Fibroblast of skin of back (primary cell): ENCODE measurements at regions not wholly inside any gene's neighbourhood (a gene's known extent, or its start where the extent isn't known, plus 50 kb on each side); places are given as distances from the start of the nearest gene placed in this dataset.
"Not testable (repeated sequence)": the region's sequence is repeated elsewhere in the genome, so short reads cannot be mapped to it uniquely, and the experiment has no call there.

ENCODE experiments used
- DNase-seq: peaks from one replicate; pipeline ENCODE4 v3.0.0-alpha.2; 2013

DNA sequence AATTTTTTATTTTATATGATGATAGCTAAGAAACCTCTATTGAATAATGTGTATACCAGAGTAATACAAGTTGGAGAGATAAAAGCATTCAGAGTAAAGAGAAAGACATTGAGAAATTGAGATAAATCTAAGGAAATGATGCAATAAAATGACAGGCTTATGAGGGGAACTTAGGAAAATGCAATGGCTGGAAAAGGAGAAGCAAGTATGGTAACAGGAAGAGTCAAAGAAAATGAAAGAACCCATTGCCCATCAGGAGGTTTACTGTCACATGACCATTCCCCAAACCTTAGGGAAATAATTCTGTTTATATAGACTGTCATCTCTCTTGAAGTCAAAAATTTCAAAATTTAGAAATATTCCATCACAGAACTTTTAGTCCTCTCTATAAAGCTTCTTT, 808.0 kb upstream of the PRR20A start:
- DNase-seq, result no peak

GRCh38 chr13:56335775-56336174, 804.9 kb upstream of the PRR20A start:
- no peak for DNase-seq

GRCh38 chr13:56338421-56338820, 802.3 kb upstream of the PRR20A start:
- no peak for DNase-seq

DNA sequence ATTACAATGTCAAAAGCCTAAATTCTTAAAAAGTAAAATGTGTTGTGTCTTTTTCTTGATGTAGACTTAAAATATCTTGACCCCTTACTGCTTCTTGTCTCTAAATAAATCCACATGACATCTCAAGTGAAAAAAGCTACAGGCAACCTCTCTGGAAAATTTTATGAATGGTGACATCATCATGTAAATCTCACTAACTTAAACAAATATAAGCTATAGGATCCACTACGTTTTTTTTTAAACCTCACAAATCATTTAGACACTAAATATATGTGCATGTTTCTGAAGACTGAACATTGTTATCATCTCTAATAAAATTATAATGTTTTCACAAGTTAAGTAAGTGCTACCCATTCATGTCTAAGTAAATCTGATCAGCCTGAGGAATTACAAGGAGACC, 793.7 kb upstream of the PRR20A start:
- no peak for DNase-seq

GRCh38 chr13:56349866-56350265, 790.9 kb upstream of the PRR20A start:
- DNase-seq, result no peak

DNA sequence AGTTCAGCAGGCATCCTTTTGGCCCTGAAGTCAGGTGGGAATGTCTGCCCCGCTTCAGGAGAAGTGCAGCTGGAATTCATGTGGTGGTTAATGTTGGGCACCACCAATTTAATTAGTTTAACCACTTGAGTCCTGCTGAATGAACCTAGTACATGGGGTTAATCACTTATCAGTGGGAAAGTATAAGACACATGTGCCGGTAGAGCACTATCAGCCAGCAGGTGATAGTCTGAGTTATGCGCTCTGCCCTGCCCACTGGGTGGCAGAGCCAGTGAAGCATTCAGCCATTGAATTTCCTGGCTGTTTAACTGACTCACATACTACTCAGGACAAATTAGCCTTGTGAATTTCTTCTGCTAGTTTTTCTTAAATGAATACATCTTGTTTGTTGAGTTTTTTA, 789.7 kb upstream of the PRR20A start:
- DNase-seq, result no peak

DNA sequence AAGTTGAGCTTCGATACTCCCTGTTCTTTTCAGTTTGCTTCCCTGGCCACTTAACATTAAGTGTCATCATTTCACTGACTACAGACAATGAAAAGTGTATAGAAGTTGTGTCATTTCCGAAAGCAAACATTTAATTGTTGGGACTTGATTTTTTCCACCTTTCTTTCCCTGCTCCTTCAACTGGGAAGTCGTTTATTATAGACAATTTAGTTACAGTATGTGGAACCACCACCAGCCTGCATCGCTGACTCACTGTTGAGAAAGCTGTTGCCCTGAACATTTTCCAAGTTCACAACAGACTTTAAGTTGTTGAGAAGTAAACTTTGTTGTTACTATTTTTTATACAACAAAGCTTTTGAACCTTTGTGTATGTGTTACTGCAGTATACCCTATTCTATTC, 788.4 kb upstream of the PRR20A start:
- no peak for DNase-seq

GRCh38 chr13:56352901-56353300, 787.8 kb upstream of the PRR20A start:
- DNase-seq, result no peak

GRCh38 chr13:56356690-56357089, 784.0 kb upstream of the PRR20A start:
- DNase-seq, result no peak

DNA sequence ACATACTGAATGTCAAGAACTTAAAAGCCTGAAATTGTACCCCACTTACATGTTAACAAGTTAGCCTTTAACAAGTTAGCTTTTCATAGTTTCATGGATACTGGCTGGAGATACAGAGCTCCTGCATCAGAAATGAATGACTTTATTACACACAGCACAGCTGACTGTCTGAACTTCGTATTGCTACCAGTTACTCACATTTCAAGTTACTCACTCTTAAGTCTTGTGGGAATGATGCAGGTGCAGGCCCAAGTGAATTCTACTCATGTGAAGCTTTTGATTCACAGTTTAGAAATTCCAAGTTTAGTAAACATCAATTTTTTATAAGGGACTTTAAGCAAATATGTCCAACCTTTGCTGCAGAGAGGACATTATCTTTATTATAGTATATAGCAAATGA, 762.2 kb upstream of the PRR20A start:
- no peak for DNase-seq

DNA sequence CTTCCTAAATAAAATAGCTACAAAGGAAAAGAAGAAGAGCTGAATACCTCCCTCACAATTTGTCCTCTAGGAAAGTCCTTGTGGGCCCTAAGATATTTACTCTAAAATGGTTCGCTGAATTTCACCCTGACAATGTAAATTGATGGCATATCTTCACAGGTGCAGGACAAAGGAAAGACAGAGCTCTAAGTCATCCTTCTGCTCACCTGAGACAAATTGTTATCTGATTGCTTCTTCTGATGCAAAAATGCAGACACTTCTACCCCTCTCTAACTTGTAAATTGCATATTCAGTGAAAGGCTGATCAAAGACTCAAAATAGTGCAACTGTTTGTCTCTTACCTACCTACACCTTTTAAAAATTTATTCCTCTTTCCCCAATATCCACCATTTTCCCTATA, 747.2 kb upstream of the PRR20A start:
- no peak for DNase-seq

DNA sequence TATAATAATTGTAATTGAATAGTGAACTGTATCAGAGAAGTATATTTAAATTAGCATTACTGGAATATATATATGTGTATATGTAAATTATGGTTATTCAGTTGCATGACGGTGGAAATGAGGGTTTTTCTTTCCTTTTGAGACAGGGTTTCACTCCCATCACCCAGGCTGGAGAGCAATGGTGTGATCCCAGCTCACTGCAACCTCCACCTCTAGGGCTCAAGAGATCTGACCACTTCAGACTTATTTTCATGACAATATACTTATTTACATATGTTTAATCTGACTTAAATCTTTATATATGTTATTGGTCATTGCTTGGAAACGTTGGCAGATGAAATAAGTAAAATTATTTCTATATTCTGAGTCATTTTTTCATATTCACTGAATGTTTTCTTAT, 744.4 kb upstream of the PRR20A start:
- DNase-seq, result no peak

GRCh38 chr13:56400774-56401173, 739.9 kb upstream of the PRR20A start:
- DNase-seq, result no peak

- DNase-seq, result no peak
These were observed 727.9 kb upstream of the PRR20A start for GRCh38 chr13:56412856-56413255.

DNA sequence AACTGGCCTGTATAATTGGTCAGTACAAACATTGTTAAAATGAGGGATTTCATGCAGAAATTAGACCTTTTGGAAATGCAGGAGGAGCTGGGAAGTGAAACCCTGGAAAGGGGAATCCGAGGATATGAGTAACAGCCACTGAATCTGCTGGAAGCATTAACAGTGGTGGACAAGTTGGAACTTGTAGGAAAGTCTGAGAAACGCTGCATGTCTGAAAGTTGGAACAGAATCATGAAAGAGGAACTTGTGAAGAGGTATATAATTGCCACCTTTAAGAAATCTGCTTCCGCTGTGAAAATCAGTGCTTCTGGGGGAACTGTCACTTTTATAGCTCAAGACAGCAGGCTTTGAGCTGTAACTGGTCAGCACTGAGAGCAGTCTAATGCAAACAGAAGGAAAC, 716.5 kb upstream of the PRR20A start:
- no peak for DNase-seq

GRCh38 chr13:56457535-56458190, 683.1 kb upstream of the PRR20A start:
- DNase-seq, result no peak

DNA sequence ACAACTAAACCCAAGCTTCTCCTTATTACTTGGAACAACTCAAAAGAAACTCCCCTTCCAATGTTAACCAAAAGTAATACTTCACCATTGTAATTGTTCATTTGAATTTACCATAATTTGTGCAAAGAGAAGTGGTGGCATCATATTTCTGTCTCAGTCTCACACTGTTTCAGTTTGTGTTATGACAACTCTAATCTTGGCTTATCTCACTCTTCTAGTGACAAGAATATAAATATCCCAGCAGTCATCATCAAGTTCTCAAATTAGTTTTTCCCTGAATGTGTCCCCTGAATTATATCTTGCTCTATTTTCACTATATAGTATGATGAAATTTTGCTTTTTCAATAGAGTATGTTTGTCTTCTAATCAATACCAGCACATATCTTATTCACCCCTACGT, 681.4 kb upstream of the PRR20A start:
- no peak for DNase-seq

DNA sequence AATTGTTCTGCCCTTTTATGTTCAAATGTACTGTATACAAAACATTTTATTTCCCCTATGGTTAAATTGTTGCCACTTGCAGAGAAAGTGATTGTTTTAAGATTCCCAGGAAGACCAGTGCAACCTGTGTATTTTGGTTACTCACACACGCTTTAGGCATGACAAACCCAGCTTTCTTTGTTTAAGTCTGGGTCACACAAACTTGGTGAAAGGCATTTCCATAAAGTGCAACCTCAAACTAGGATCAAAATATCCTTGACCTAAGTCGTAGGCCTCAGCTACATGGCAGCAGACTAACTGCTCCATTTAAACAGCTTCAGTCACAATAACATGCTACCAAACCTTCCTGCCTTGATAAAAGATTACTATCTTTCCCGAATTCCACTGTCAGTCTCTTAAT, 639.0 kb upstream of the PRR20A start:
- no peak for DNase-seq

- DNase-seq, result no peak
These were observed 629.9 kb upstream of the PRR20A start for GRCh38 chr13:56510836-56511235.

DNA sequence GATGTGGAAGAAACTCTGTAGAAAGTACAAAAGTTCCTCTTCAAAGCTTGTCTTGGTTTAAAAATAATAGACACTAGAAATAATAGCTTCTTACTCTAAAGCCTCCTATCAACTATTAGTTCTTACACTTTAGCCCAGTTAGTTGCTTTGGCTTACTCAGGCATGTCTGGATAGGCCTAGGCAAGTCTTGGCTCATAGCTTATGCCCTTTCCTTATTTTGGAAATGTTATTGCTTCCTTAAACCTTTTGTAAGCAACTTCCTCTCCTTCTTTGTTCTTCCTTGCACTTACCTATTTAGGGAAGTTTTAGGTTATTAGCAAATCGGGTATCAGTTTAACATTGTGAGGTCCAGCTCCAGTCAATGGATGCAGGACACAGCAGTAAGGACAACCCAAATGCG, 628.4 kb upstream of the PRR20A start:
- DNase-seq, result not testable (repeated sequence)

- no peak for DNase-seq
These were observed 625.3 kb upstream of the PRR20A start for GRCh38 chr13:56515441-56515840.

GRCh38 chr13:56528040-56528790, 612.5 kb upstream of the PRR20A start:
- no peak for DNase-seq

DNA sequence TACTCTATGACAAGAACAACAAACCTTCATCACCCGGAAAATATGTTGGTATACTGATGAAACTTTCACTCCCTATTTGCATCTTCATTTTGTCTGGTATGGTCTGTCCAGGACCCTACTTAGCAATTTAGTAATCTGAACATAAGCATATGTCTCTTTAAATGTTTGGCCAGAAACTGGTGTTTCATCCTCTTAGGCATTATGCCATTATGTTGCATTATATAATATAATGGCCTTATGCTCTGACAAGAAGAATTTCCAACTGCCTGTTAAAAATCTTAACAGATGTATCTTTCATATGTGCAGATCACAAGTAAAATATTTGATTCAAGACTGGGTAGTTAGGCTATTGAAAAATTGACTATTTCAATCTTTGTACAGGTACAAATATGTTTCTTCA, 610.6 kb upstream of the PRR20A start:
- DNase-seq, result no peak

GRCh38 chr13:56547921-56548320, 592.8 kb upstream of the PRR20A start:
- DNase-seq, result not testable (repeated sequence)
